GM18498 (cell line): ENCODE measurements at regions not wholly inside any gene's neighbourhood (a gene's known extent, or its start where the extent isn't known, plus 50 kb on each side); places are given as distances from the start of the nearest gene placed in this dataset.

Experiments used
- ATAC-seq: cut with Tn5 transposase; IDR thresholded peaks from one replicate; pipeline ENCODE4 v1.9.1; 2021; ENCODE audit warnings: mild to moderate bottlenecking, moderate library complexity; ENCODE audit not compliant: unreplicated experiment

- no peak for ATAC-seq
These were observed 344.9 kb downstream of the EFNA5 start for GRCh38 chr5:107325866-107326265.

- ATAC-seq, result no peak
These were observed 345.9 kb downstream of the EFNA5 start for GRCh38 chr5:107324809-107325208.

- ATAC-seq, result no peak
These were observed 346.7 kb downstream of the EFNA5 start for GRCh38 chr5:107324071-107324470.

- ATAC-seq, result no peak
These were observed 347.2 kb downstream of the EFNA5 start for GRCh38 chr5:107323536-107323935.

GRCh38 chr5:107322936-107323335, 347.8 kb downstream of the EFNA5 start:
- no peak for ATAC-seq

GRCh38 chr5:107321906-107322305, 348.8 kb downstream of the EFNA5 start:
- ATAC-seq, result no peak

- ATAC-seq, result no peak
These were observed 349.9 kb downstream of the EFNA5 start for GRCh38 chr5:107320846-107321245.

GRCh38 chr5:107320376-107320775, 350.4 kb downstream of the EFNA5 start:
- ATAC-seq, result no peak

GRCh38 chr5:107319901-107320300, 350.8 kb downstream of the EFNA5 start:
- no peak for ATAC-seq

- no peak for ATAC-seq
These were observed 356.4 kb downstream of the EFNA5 start for GRCh38 chr5:107314330-107314729.

GRCh38 chr5:107313921-107314320, 356.8 kb downstream of the EFNA5 start:
- no peak for ATAC-seq

GRCh38 chr5:107313098-107313497, 357.6 kb downstream of the EFNA5 start:
- ATAC-seq, result no peak

GRCh38 chr5:107310181-107310580, 360.6 kb downstream of the EFNA5 start:
- no peak for ATAC-seq

GRCh38 chr5:107306594-107306993, 364.1 kb downstream of the EFNA5 start:
- ATAC-seq, result no peak

- ATAC-seq, result no peak
These were observed 364.7 kb downstream of the EFNA5 start for GRCh38 chr5:107306002-107306401.

GRCh38 chr5:107304684-107305083, 366.1 kb downstream of the EFNA5 start:
- no peak for ATAC-seq

- ATAC-seq, result no peak
These were observed 367.4 kb downstream of the EFNA5 start for GRCh38 chr5:107303171-107303968.

GRCh38 chr5:107302441-107302840, 368.3 kb downstream of the EFNA5 start:
- no peak for ATAC-seq

- no peak for ATAC-seq
These were observed 368.7 kb downstream of the EFNA5 start for GRCh38 chr5:107301999-107302398.

GRCh38 chr5:107300721-107301327, 369.9 kb downstream of the EFNA5 start:
- no peak for ATAC-seq

GRCh38 chr5:107296572-107296971, 374.2 kb downstream of the EFNA5 start:
- ATAC-seq, result peak; percentile 41

- ATAC-seq, result no peak
These were observed 374.8 kb downstream of the EFNA5 start for GRCh38 chr5:107295914-107296313.

- no peak for ATAC-seq
These were observed 376.1 kb downstream of the EFNA5 start for GRCh38 chr5:107294669-107295068.
